Osteoblast (primary cell): ENCODE measurements at regions not wholly inside any gene's neighbourhood (a gene's known extent, or its start where the extent isn't known, plus 50 kb on each side); places are given as distances from the start of the nearest gene placed in this dataset.

ENCODE experiments used
- DNase-seq: peaks from one replicate; pipeline ENCODE4 v3.0.0; 2011; ENCODE audit warnings: low spot score, mixed read lengths; ENCODE audit not compliant: insufficient read length; ENCODE audit errors: missing footprints
- H2AFZ ChIP-seq: 2 replicates; pipeline ENCODE4 v1.6.0; 2011; ENCODE audit warnings: mild to moderate bottlenecking, low read length
- H3K27ac ChIP-seq: 2 replicates; pipeline ENCODE4 v1.5.1; 2011; ENCODE audit warnings: mild to moderate bottlenecking, low read depth, low read length, moderate library complexity
- H3K27me3 ChIP-seq: 2 replicates; pipeline ENCODE4 v1.6.0; 2012; ENCODE audit warnings: mild to moderate bottlenecking, control low read depth, inconsistent platforms, low read length, moderate library complexity; ENCODE audit not compliant: insufficient read depth
- H3K36me3 ChIP-seq: 2 replicates; pipeline ENCODE4 v1.5.1; 2011; ENCODE audit warnings: mild to moderate bottlenecking, low read length, control low read depth, moderate library complexity; ENCODE audit not compliant: insufficient read depth
- H3K4me1 ChIP-seq: 2 replicates; pipeline ENCODE4 v1.5.1; 2011; ENCODE audit warnings: mild to moderate bottlenecking, low read length, control low read depth, moderate library complexity; ENCODE audit not compliant: insufficient read depth
- H3K4me2 ChIP-seq: 2 replicates; pipeline ENCODE4 v1.6.0; 2011; ENCODE audit warnings: mild to moderate bottlenecking, low read length; ENCODE audit not compliant: insufficient read depth
- H3K4me3 ChIP-seq: fragments of 200-600 bp; sonication (generic); 3 replicates; pipeline ENCODE4 v1.5.1; 2012; ENCODE audit warnings: mild to moderate bottlenecking, low read length, inconsistent platforms; ENCODE audit not compliant: insufficient read depth
- H3K79me2 ChIP-seq: 2 replicates; pipeline ENCODE4 v1.6.0; 2012; ENCODE audit warnings: mild to moderate bottlenecking, low read length, control low read depth, inconsistent platforms; ENCODE audit not compliant: insufficient read depth
- H3K9me3 ChIP-seq: 2 replicates; pipeline ENCODE4 v1.5.1; 2011; ENCODE audit warnings: low read depth, low read length, control low read depth
- H4K20me1 ChIP-seq: 2 replicates; pipeline ENCODE4 v1.6.0; 2012; ENCODE audit warnings: mild to moderate bottlenecking, low read length, control low read depth; ENCODE audit not compliant: insufficient read depth
- CTCF ChIP-seq: IDR thresholded peaks from 2 replicates; pipeline ENCODE4 v1.5.1; 2011; ENCODE audit warnings: mild to moderate bottlenecking, low read depth, low read length, moderate library complexity; ENCODE audit errors: extremely low read depth

GRCh38 chr2:103364177-103364576 lies 602.3 kb downstream of the TMEM182 start:
- no peak for DNase-seq
- Histone ChIP-seq H4K20me1 (no peaks in the 10 kb centered on the region), H3K36me3 (no peaks in the 10 kb centered on the region), H3K4me3 (no peak overlapping the region), H3K79me2 (no peaks in the 10 kb centered on the region), H3K4me1 (no peaks in the 10 kb centered on the region), H3K27ac (no peak overlapping the region), H3K27me3 (no peaks in the 10 kb centered on the region), H2AFZ (no peak overlapping the region), H3K9me3 (peaks cover 2% of the 10 kb centered on the region), H3K4me2 (no peak overlapping the region)
- TF ChIP-seq CTCF: no peak

- H3K9me3 ChIP-seq: peaks cover 2% of the 10 kb centered on the region
- H2AFZ ChIP-seq: no peak overlapping the region
- no peak for TF ChIP-seq CTCF
- H3K27ac ChIP-seq: no peak overlapping the region
- H4K20me1 ChIP-seq: no peaks in the 10 kb centered on the region
- H3K4me3 ChIP-seq: no peak overlapping the region
- H3K4me2 ChIP-seq: no peak overlapping the region
- H3K27me3 ChIP-seq: no peaks in the 10 kb centered on the region
- H3K79me2 ChIP-seq: no peaks in the 10 kb centered on the region
- no peaks in the 10 kb centered on the region for H3K36me3 ChIP-seq
- no peaks in the 10 kb centered on the region for H3K4me1 ChIP-seq
- no peak for DNase-seq
These were observed 603.2 kb downstream of the TMEM182 start for GRCh38 chr2:103365071-103365470.

- Histone ChIP-seq H4K20me1 (no peaks in the 10 kb centered on the region), H3K9me3 (peaks cover 2% of the 10 kb centered on the region), H3K27ac (no peak overlapping the region), H3K27me3 (no peaks in the 10 kb centered on the region), H2AFZ (no peak overlapping the region), H3K4me1 (no peaks in the 10 kb centered on the region), H3K36me3 (no peaks in the 10 kb centered on the region), H3K4me2 (no peak overlapping the region), H3K4me3 (no peak overlapping the region), H3K79me2 (no peaks in the 10 kb centered on the region)
- TF ChIP-seq CTCF: no peak
- no peak for DNase-seq
These were observed 606.0 kb downstream of the TMEM182 start for GRCh38 chr2:103367877-103368276.

GRCh38 chr2:103383541-103383940 lies 621.7 kb downstream of the TMEM182 start:
- H3K4me2 ChIP-seq: no peak overlapping the region
- no peaks in the 10 kb centered on the region for H3K79me2 ChIP-seq
- H3K36me3 ChIP-seq: no peaks in the 10 kb centered on the region
- no peak for TF ChIP-seq CTCF
- H3K9me3 ChIP-seq: peaks cover 3% of the 10 kb centered on the region
- no peak overlapping the region for H3K4me3 ChIP-seq
- H2AFZ ChIP-seq: no peak overlapping the region
- no peak for DNase-seq
- H3K27me3 ChIP-seq: no peaks in the 10 kb centered on the region
- H4K20me1 ChIP-seq: no peaks in the 10 kb centered on the region
- H3K27ac ChIP-seq: no peak overlapping the region
- H3K4me1 ChIP-seq: no peaks in the 10 kb centered on the region
